Activated T-helper 17 cell treated with anti-CD3 and anti-CD28 coated beads, Interleukin-2, amount 50 U/mL, for 72 hours (primary cell): ENCODE measurements at regions not wholly inside any gene's neighbourhood (a gene's known extent, or its start where the extent isn't known, plus 50 kb on each side); places are given as distances from the start of the nearest gene placed in this dataset.

Source experiments
- ATAC-seq: fragments of 150-1000 bp; cut with Tn5 transposase; replicated peaks from 2 replicates; pipeline ENCODE4 v1.10.0; 2021; ENCODE audit warnings: mild to moderate bottlenecking, moderate library complexity
- H3K27ac Mint-ChIP-seq: one replicate; pipeline ENCODE4 v1.8.0; 2022; ENCODE audit warnings: mixed read lengths
- H3K27me3 Mint-ChIP-seq: one replicate; pipeline ENCODE4 v1.8.0; 2022; ENCODE audit warnings: mixed read lengths
- H3K36me3 Mint-ChIP-seq: one replicate; pipeline ENCODE4 v1.8.0; 2022; ENCODE audit warnings: low read depth, mild to moderate bottlenecking, mixed read lengths
- H3K4me1 Mint-ChIP-seq: one replicate; pipeline ENCODE4 v1.8.0; 2022; ENCODE audit warnings: mixed read lengths
- H3K4me3 Mint-ChIP-seq: one replicate; pipeline ENCODE4 v1.8.0; 2022; ENCODE audit warnings: mild to moderate bottlenecking, mixed read lengths
- H3K9me3 Mint-ChIP-seq: one replicate; pipeline ENCODE4 v1.8.0; 2022; ENCODE audit warnings: mixed read lengths

DNA sequence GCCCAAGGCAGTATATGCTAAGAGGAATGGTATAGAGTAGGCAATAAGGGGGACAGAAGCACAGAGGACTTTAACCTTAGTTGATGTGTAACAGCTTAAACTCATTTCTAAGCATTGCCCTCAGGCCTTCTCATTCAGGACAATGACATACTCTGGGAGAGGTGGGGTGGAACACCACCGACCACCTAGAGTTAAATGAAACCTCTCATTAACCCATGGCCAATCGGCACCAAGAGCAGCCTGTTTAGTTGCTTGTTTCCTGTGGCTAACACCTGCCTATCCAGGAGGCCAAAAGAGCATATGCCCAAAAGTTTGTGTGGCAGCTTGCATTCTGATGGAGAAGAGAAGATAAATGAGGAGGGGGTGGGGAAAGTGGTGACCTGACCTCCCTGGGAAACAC is 50.0 kb downstream of the PABIR2 start:
- H3K4me3 Mint-ChIP-seq, result no peak overlapping the region
- H3K4me1 Mint-ChIP-seq, result no peaks in the 10 kb centered on the region
- peaks cover 8% of the 10 kb centered on the region for H3K27me3 Mint-ChIP-seq
- no peaks in the 10 kb centered on the region for H3K9me3 Mint-ChIP-seq
- ATAC-seq, result no peak
- no peak overlapping the region for H3K27ac Mint-ChIP-seq
- no peaks in the 10 kb centered on the region for H3K36me3 Mint-ChIP-seq

DNA sequence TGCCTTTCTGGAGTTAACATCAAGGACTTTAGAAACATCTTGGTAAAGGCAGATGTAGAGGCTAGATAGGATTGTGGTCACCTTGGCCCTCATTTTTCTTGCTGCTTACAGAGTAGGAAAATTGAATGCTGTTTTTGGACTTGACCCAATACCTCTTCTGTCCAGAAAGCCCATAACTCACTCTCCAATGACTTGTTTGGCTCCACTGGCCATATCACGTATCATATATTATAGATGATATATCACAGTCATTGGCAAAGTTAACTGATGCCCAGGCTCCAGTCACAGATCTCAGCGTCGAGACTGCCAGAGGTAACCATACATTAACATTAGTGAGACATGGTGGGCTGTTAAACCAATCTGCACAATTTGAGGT is 50.6 kb downstream of the PABIR2 start:
- Mint-ChIP-seq H3K4me1 (no peaks in the 10 kb centered on the region), H3K4me3 (no peak overlapping the region), H3K27me3 (peaks cover 2% of the 10 kb centered on the region), H3K36me3 (no peaks in the 10 kb centered on the region), H3K9me3 (no peaks in the 10 kb centered on the region), H3K27ac (no peak overlapping the region)
- ATAC-seq, result no peak

DNA sequence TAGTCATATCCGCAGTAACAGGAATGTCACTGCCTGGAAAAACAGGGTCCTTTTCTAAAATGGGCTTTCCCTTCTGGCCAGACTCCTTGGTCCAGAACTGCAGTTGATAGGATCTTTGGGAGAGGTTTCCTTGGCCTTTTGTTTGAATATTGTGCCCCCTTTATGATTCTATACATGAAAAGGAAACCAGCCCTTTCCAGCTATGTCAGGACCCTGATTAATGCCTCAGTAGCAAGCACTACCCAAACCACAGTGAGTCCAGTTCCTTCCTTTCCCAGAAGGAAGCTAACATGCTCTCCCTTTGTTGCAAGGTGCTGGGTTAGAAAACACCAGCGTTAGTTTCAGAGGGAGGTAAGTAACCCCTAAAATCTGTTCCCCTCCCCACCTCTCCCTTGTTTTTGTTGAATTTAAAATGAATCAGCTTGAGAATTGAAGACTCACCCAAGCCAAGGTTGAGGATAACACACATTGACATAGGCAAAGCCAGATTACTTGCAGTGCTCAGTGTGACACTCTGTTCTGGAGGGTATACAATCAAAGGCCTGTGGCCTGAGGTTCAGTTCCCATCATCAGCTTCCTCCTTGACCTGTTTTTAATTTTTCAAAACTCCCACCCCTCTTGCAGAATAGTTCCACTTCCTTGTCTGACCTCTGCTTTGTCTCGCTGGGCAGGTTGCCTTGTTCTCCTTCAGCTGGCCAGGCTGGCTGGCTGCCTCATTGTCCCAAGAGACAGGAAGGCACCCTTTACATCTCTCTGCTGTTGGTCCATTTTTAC is 51.2 kb downstream of the PABIR2 start:
- Mint-ChIP-seq H3K36me3 (no peaks in the 10 kb centered on the region), H3K27me3 (no peaks in the 10 kb centered on the region), H3K4me1 (no peaks in the 10 kb centered on the region), H3K27ac (no peak overlapping the region), H3K4me3 (no peak overlapping the region), H3K9me3 (no peaks in the 10 kb centered on the region)
- no peak for ATAC-seq

DNA sequence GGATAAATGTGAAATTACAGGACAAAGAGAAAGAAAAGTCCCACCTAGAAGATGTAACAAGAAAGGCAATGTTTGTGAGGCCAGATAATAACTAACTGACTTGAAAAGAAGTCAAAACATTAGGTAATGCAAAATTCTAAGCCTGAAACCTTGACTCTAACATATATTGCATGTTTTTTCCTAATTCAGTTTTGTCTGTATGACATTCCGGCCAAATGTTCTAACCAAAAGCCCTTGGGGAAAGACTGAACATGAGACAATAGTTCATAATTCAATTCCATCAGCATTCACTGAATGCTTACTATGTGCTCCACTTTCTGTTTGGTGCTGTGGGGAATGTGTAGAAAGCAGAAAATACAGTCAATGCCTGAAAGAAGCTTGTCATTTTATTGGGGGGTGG is 53.9 kb downstream of the PABIR2 start:
- ATAC-seq, result no peak
- no peaks in the 10 kb centered on the region for H3K36me3 Mint-ChIP-seq
- H3K27me3 Mint-ChIP-seq, result no peaks in the 10 kb centered on the region
- H3K4me3 Mint-ChIP-seq, result no peak overlapping the region
- no peaks in the 10 kb centered on the region for H3K9me3 Mint-ChIP-seq
- no peaks in the 10 kb centered on the region for H3K4me1 Mint-ChIP-seq
- no peak overlapping the region for H3K27ac Mint-ChIP-seq

DNA sequence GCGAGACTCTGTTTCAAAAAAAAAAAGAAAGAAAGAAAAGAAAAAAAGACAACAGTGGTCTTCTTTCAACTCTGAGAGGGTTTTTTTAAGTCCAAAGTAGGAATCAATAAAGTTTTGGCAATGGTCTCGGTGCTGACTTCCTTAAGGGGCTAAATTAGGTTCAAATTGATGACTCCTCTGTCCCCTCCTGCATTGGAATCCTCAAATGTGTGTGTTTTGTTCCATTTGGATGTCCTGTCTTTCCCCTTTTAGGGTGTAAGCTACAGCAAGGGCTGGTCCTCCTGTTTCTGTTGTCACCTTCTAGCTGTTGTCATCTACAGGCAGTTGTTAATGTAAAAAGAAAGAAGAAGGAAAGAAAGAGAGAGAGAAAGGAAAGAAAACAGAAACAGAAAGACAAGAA is 54.4 kb downstream of the PABIR2 start:
- no peaks in the 10 kb centered on the region for H3K9me3 Mint-ChIP-seq

DNA sequence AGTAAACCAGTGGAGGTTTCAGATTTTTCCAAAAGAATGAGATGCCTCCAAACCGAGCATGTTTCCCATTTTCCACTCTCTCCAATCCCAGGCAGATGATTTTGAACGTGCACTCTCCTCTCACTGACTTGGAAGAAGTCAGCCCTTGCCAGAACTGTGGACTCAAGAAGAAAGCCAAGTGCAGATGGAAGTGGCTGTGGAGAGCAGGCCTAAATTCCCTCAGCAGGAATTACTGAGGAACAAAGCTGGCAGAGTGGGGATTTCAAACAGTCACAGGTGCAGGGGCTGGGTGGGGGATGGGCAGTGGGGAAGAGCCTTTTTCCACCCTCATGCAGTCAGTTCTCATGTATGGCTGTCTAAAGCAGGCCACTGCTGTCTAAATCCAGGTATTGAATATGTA is 55.3 kb downstream of the PABIR2 start:
- Mint-ChIP-seq H3K9me3 (no peaks in the 10 kb centered on the region), H3K27me3 (no peaks in the 10 kb centered on the region), H3K36me3 (no peaks in the 10 kb centered on the region), H3K4me1 (no peaks in the 10 kb centered on the region), H3K27ac (no peak overlapping the region), H3K4me3 (no peak overlapping the region)
- ATAC-seq, result no peak

More for the DNA sequence above, 54.4 kb downstream of the PABIR2 start:
- no peak overlapping the region for H3K27ac Mint-ChIP-seq
- no peaks in the 10 kb centered on the region for H3K4me1 Mint-ChIP-seq
- H3K4me3 Mint-ChIP-seq, result no peak overlapping the region
- H3K36me3 Mint-ChIP-seq, result no peaks in the 10 kb centered on the region
- no peak for ATAC-seq
- H3K27me3 Mint-ChIP-seq, result no peaks in the 10 kb centered on the region

DNA sequence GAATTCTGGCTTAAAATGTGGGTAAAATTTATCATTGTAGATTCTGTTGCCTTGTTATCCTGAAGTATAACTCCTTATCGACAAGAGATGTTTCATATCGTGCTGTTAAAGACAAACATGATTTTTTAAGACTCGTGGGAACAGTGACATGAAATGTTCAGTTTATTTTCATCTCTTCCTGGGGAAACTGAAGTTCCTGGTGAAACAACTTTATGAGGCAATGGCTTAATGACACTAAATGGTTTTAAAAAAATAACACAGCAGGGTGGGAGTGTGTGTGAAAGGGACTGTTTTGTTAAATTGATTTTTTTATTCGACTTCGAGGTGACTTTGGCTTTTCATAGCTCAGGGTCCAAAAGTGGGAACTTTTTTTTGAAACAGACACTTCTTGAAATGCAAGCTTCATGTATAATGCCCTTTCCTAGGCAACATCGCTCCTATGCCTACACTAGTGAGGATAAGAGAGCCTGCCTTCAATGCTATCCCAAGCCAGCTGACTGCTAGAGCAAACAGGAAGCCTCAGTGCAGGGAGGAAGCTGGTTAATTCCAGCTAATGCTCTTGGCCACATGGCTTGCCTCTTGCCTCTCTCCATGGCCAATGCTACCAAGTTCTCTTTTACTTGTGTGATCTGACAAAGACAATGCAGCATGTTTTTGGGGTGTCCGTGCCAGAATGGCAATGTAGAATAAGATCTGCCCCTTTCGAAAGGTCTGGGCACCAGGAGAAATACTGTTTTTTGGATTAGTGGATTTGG is 57.8 kb downstream of the PABIR2 start:
- H3K4me3 Mint-ChIP-seq, result no peak overlapping the region
- H3K4me1 Mint-ChIP-seq, result no peaks in the 10 kb centered on the region
- ATAC-seq, result no peak
- H3K9me3 Mint-ChIP-seq, result no peaks in the 10 kb centered on the region
- H3K27me3 Mint-ChIP-seq, result no peaks in the 10 kb centered on the region
- H3K36me3 Mint-ChIP-seq, result no peaks in the 10 kb centered on the region
- no peak overlapping the region for H3K27ac Mint-ChIP-seq

DNA sequence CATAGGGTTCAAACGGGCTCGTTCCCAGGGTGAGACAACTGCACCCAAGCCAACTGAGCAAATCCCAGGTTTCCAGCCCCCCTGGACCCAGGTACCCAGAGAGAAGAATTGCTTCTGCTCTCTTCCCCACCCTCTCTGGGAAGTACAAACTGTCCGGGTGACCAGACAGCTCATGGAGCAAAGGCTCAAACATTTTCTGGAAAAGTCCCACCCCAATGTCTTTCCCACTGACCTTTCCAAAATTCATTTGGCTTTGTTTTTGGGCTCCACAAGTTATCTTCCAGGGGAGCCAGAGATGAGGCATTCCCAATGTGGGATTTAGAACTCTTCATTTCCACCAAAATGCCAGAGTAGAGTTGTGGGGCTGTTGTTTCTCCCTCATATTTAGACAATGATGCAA is 58.6 kb downstream of the PABIR2 start:
- no peaks in the 10 kb centered on the region for H3K36me3 Mint-ChIP-seq
- no peaks in the 10 kb centered on the region for H3K4me1 Mint-ChIP-seq
- H3K27ac Mint-ChIP-seq, result no peak overlapping the region
- no peak overlapping the region for H3K4me3 Mint-ChIP-seq
- H3K9me3 Mint-ChIP-seq, result no peaks in the 10 kb centered on the region
- no peak for ATAC-seq
- H3K27me3 Mint-ChIP-seq, result no peaks in the 10 kb centered on the region

DNA sequence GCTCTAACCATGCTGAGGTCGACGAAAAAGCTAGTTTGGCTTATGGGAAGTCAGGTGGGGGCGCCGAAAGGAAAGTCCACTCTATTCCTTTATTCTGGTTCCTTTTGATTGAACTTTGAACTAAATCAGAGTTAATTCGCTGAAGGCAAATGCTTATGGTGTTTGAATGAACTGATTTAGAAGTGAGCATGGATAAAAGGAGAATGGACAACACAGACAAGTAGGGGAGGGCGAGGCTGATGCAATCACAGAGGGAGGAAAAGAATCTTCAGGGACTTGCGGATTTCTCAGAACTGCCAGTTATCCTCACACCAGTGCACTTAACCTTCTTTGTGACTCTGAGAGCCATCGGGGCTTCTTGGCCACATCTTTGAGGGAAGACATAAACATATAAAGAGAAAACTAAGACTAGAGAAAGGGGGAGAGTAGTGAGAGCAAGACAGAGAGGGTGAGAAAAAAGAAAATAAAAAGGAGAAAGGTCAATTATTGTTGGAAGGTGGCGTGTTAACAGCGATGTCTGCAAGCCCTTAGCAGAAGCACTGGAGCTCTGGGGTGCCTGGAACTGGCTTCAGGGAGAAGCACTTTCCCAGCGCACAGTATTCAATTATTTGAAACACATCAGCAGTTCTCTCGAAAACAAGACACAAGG is 59.2 kb downstream of the PABIR2 start:
- Mint-ChIP-seq H3K4me1 (no peaks in the 10 kb centered on the region), H3K36me3 (no peaks in the 10 kb centered on the region), H3K9me3 (no peaks in the 10 kb centered on the region), H3K27me3 (no peaks in the 10 kb centered on the region), H3K27ac (no peak overlapping the region), H3K4me3 (no peak overlapping the region)
- ATAC-seq, result no peak

DNA sequence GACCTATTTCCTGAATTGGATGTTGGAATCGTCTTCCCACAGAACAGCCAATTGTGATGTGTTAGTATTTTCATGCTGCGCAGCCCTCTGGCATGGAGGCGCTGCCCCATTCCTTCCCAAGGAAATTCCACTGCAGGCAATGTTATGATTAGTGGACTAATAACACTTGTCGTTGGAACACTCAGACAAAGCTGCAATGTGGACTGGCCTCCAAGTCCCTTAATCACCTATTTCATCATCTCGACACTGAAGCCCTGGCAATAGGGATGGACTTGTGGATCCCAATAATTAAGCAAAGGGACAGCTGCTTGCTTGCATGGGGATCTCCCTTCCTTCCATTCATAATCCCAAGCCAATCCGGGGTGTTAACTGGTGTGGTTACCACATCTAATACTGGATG is 59.9 kb downstream of the PABIR2 start:
- Mint-ChIP-seq H3K27ac (no peak overlapping the region), H3K9me3 (no peaks in the 10 kb centered on the region), H3K36me3 (no peaks in the 10 kb centered on the region), H3K4me3 (no peak overlapping the region), H3K27me3 (no peaks in the 10 kb centered on the region), H3K4me1 (no peaks in the 10 kb centered on the region)
- no peak for ATAC-seq

DNA sequence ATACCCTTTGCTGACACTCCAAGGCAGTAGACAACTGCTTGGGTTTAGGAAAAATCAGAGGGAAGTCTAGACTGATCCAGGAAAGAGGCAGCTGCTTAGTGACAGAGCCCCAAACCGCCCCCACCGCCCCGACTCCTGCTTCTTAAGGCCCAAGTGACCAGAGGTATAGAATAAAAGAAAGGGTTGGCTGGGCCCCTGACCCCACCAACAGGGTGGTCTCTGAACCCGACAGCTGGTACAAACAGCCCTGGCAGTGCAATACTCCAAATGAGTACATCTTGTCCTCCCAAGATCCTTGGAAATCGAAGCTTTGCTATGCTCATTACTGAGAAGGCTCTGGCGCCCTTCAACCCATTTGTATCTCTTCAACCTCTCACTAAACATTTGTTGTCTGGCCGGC is 60.6 kb downstream of the PABIR2 start:
- H3K4me3 Mint-ChIP-seq, result no peak overlapping the region
- H3K27me3 Mint-ChIP-seq, result no peaks in the 10 kb centered on the region
- H3K4me1 Mint-ChIP-seq, result no peaks in the 10 kb centered on the region
- no peaks in the 10 kb centered on the region for H3K9me3 Mint-ChIP-seq
- ATAC-seq, result no peak
- no peaks in the 10 kb centered on the region for H3K36me3 Mint-ChIP-seq
- no peak overlapping the region for H3K27ac Mint-ChIP-seq

DNA sequence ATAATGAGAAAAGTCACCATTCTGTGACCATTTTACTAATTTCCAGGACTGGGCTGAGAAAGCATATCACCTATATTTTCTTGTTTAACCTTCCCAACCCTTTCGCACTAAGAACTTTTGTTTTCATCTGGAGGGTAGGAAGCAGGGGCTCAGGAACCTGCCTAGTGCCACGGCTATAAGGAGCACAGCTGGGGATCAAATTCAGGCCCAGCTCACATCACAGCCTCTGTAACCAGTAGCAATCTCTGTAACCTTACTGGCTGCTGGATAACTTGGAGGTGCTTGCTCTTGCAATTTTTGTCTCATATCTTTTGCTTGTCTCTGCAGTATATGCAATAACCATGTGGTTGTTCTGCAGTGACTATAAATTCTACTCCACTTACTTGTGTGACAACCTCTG is 62.0 kb downstream of the PABIR2 start:
- no peaks in the 10 kb centered on the region for H3K4me1 Mint-ChIP-seq
- ATAC-seq, result no peak
- H3K4me3 Mint-ChIP-seq, result no peak overlapping the region
- H3K9me3 Mint-ChIP-seq, result no peaks in the 10 kb centered on the region
- H3K36me3 Mint-ChIP-seq, result no peaks in the 10 kb centered on the region
- H3K27me3 Mint-ChIP-seq, result no peaks in the 10 kb centered on the region
- H3K27ac Mint-ChIP-seq, result no peak overlapping the region

DNA sequence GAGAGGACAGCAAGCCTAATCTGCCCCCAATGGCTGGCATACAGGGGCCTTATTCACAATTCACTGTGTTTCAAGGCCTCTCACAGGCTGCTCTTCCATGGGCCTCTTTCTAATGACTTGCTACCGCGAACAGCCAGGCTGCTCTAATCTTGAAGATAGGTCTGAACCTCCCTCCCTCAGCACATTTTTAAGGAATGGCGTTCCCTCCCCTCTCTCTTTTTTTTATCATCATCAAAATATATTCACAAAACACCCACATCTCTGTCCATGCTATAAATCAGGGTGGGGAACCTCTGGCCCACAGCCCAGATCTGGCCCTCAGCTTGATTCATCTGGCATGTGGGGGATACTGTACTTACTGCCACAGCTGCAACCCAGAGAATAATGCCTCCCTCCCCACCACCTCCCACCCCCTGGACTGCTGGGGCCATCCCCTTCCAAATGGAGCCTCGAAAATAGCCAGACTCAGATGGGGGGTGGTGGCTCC is 62.5 kb downstream of the PABIR2 start:
- no peak overlapping the region for H3K27ac Mint-ChIP-seq
- no peak for ATAC-seq
- H3K27me3 Mint-ChIP-seq, result no peaks in the 10 kb centered on the region
- no peaks in the 10 kb centered on the region for H3K36me3 Mint-ChIP-seq
- no peaks in the 10 kb centered on the region for H3K4me1 Mint-ChIP-seq
- H3K4me3 Mint-ChIP-seq, result no peak overlapping the region
- no peaks in the 10 kb centered on the region for H3K9me3 Mint-ChIP-seq

DNA sequence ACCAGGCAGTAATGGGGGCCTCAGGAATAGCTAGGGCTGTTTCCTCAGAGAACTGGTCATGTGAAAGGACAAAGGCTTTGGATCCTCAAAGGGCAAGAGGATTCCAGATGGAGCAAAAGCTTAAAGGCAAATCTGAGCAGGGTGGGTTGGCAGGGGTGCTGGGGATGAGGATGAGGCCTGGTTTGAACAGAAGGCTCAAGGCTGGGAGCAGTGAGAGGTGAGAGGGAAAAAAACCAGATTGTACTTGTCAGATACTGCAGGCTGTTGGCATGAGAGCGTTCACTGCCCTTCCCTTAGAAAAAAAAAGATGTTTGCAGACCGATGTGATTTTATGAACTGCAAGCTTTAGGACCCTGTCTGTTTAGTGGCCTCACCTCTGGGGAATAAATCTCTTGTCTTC is 63.4 kb downstream of the PABIR2 start:
- H3K27me3 Mint-ChIP-seq, result no peaks in the 10 kb centered on the region
- no peak for ATAC-seq
- H3K4me1 Mint-ChIP-seq, result no peaks in the 10 kb centered on the region
- no peaks in the 10 kb centered on the region for H3K9me3 Mint-ChIP-seq
- no peak overlapping the region for H3K4me3 Mint-ChIP-seq
- H3K27ac Mint-ChIP-seq, result no peak overlapping the region
- H3K36me3 Mint-ChIP-seq, result no peaks in the 10 kb centered on the region

DNA sequence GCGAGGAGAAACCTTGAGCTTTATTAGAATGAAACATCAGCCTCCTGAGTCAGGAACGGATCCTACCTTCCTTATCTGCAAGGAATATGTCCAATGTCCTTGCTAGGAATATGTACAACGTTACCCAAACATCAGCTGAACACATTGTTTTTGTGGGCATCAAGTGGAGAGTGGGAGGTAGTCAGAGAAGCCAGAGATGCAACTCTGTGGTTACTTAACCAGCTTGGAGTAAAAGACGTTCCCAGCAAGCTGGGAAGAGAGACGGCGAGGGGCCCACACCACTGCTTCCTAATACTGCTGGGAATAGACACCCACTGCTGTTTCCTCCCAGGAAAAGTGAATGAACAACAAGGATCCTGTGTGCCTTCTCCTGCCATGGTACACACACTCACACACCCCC is 64.3 kb downstream of the PABIR2 start:
- Mint-ChIP-seq H3K27me3 (peaks cover 4% of the 10 kb centered on the region), H3K4me3 (no peak overlapping the region), H3K9me3 (no peaks in the 10 kb centered on the region), H3K4me1 (no peaks in the 10 kb centered on the region), H3K27ac (no peak overlapping the region), H3K36me3 (no peaks in the 10 kb centered on the region)
- no peak for ATAC-seq
